GM20000 (cell line): ENCODE measurements at regions not wholly inside any gene's neighbourhood (a gene's known extent, or its start where the extent isn't known, plus 50 kb on each side); places are given as distances from the start of the nearest gene placed in this dataset.

Source experiments
- DNase-seq: peaks from one replicate; pipeline ENCODE4 v3.0.0; 2012; ENCODE audit warnings: low spot score
- CTCF ChIP-seq: IDR thresholded peaks from 2 replicates; pipeline ENCODE4 v1.5.1; 2012; ENCODE audit warnings: mild to moderate bottlenecking, control low read depth; ENCODE audit errors: extremely low read depth, missing control alignments

GRCh38 chr4:96652158-96652557, 812.3 kb downstream of the PDHA2 start:
- no peak for DNase-seq
- no peak for TF ChIP-seq CTCF

- DNase-seq: no peak
- no peak for TF ChIP-seq CTCF
Observed at GRCh38 chr4:96652821-96653220, 812.9 kb downstream of the PDHA2 start.

- no peak for DNase-seq
- TF ChIP-seq CTCF: no peak
Observed at GRCh38 chr4:96654045-96654444, 814.2 kb downstream of the PDHA2 start.

GRCh38 chr4:96670381-96670780, 830.5 kb downstream of the PDHA2 start:
- TF ChIP-seq CTCF: no peak

GRCh38 chr4:96675416-96675815, 835.5 kb downstream of the PDHA2 start:
- TF ChIP-seq CTCF: no peak
- no peak for DNase-seq

More at GRCh38 chr4:96670381-96670780, 830.5 kb downstream of the PDHA2 start:
- no peak for DNase-seq

GRCh38 chr4:96675896-96676295, 836.0 kb downstream of the PDHA2 start:
- no peak for TF ChIP-seq CTCF

GRCh38 chr4:96676754-96677435, 837.0 kb downstream of the PDHA2 start:
- TF ChIP-seq CTCF: no peak
- DNase-seq: no peak

More at GRCh38 chr4:96675896-96676295, 836.0 kb downstream of the PDHA2 start:
- no peak for DNase-seq
